Kidney epithelial cell (primary cell): ENCODE measurements at regions not wholly inside any gene's neighbourhood (a gene's known extent, or its start where the extent isn't known, plus 50 kb on each side); places are given as distances from the start of the nearest gene placed in this dataset.

Experiments
- DNase-seq: peaks from one replicate; pipeline ENCODE4 v3.0.0-alpha.2; 2010; ENCODE audit warnings: low read depth
- H3K27me3 ChIP-seq: 2 replicates; pipeline ENCODE4 v1.6.0; 2011; ENCODE audit warnings: low read length; ENCODE audit not compliant: control insufficient read depth, insufficient read depth
- H3K36me3 ChIP-seq: 2 replicates; pipeline ENCODE4 v1.5.1; 2011; ENCODE audit warnings: low read length; ENCODE audit not compliant: control insufficient read depth, insufficient read depth
- H3K4me3 ChIP-seq: 2 replicates; pipeline ENCODE4 v1.5.1; 2011; ENCODE audit warnings: low read depth, mild to moderate bottlenecking, control low read depth, low read length
- TF ChIP-seq, protein P1 (sequence below): IDR thresholded peaks from 2 replicates; pipeline ENCODE4 v1.5.1; 2011; ENCODE audit warnings: mild to moderate bottlenecking, moderate library complexity, low read length, control low read depth, inconsistent platforms; ENCODE audit not compliant: insufficient read depth, poor library complexity, severe bottlenecking

DNA sequence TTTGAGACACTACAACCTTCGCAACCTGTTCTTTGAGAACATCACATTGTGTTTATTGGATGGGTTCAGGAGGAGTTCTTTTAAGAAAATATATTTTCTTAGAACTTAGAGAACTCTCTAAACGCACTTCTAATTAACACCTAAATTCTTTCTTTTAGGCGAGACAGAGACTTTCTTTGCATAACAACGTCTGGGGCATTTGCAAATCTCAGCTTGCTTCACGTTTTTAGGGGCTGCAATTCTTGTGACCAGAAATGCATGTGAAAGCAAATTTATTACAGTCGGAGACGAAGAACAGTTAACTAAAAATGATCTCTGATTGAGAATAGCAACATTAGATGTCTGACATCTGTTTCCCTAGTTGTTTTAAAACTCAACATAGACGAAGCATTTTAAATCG, 568.3 kb upstream of the ZNF717 start:
- Histone ChIP-seq H3K4me3 (no peak overlapping the region), H3K36me3 (no peaks in the 10 kb centered on the region), H3K27me3 (no peaks in the 10 kb centered on the region)
- TF ChIP-seq, protein P1, sequence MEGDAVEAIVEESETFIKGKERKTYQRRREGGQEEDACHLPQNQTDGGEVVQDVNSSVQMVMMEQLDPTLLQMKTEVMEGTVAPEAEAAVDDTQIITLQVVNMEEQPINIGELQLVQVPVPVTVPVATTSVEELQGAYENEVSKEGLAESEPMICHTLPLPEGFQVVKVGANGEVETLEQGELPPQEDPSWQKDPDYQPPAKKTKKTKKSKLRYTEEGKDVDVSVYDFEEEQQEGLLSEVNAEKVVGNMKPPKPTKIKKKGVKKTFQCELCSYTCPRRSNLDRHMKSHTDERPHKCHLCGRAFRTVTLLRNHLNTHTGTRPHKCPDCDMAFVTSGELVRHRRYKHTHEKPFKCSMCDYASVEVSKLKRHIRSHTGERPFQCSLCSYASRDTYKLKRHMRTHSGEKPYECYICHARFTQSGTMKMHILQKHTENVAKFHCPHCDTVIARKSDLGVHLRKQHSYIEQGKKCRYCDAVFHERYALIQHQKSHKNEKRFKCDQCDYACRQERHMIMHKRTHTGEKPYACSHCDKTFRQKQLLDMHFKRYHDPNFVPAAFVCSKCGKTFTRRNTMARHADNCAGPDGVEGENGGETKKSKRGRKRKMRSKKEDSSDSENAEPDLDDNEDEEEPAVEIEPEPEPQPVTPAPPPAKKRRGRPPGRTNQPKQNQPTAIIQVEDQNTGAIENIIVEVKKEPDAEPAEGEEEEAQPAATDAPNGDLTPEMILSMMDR: no peak
- DNase-seq: no peak

DNA sequence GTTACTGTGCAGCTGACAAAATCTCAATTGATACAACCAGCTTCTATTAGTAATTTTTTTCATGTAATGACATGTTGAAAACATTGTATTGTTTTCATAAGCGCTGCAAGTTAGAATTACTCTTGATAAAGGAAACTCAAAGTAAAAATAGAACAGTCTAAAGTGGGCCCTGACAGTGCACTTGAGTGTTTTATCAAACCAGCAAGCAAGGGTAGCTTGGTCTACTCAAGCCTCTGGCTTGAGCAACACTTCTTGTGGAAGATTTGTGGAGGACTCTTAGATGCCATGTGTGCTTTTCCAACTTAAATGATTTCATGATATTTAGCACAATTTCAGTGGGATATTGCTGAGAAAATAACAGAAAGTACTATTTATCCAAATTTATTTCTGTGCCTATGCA, 575.7 kb upstream of the ZNF717 start:
- TF ChIP-seq, protein P1: no peak

DNA sequence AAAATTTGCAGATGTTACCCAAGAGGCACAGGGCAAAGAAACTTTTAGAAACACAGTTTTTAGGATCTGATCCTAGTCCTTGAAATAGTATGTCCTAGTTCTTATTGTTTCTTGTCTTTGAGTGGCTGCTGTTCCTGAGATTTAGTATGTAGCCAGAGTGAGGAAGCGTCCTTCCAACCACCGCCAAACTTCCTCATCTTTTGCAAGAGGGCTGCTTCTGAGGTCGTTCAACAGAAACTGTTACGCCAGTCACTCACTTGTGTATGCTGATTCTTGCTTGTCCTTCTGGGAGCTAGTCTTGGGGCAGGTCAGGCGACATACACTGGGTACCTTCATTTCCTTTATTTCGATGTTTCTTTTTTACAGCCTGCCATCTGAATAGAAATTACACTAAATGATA, 577.3 kb upstream of the ZNF717 start:
- Histone ChIP-seq H3K27me3 (no peaks in the 10 kb centered on the region), H3K4me3 (no peak overlapping the region), H3K36me3 (no peaks in the 10 kb centered on the region)
- DNase-seq: no peak
- TF ChIP-seq, protein P1: no peak

More for the DNA sequence above, 575.7 kb upstream of the ZNF717 start:
- Histone ChIP-seq H3K36me3 (no peaks in the 10 kb centered on the region), H3K4me3 (no peak overlapping the region), H3K27me3 (no peaks in the 10 kb centered on the region)
- DNase-seq: no peak

DNA sequence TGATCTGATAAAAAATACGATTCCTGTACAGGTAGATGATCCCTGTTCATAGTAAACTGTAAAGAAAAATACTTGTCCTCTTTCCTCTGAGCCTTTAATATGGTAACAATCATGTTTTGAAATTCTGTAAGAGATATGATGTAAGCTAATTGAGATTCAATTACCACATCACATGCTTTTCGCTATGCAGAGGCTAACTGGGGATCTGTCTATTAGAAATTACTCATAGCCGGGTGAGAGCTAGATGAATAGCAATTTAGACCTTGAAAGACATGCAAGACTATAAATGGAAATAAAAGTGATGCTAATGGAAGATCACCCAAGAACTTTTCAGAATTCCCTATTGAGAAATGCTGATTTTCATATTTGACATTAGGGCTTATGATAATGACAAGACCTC, 579.9 kb upstream of the ZNF717 start:
- H3K27me3 ChIP-seq: no peaks in the 10 kb centered on the region
- TF ChIP-seq, protein P1: no peak
- no peak overlapping the region for H3K4me3 ChIP-seq
- no peaks in the 10 kb centered on the region for H3K36me3 ChIP-seq
- DNase-seq: no peak

DNA sequence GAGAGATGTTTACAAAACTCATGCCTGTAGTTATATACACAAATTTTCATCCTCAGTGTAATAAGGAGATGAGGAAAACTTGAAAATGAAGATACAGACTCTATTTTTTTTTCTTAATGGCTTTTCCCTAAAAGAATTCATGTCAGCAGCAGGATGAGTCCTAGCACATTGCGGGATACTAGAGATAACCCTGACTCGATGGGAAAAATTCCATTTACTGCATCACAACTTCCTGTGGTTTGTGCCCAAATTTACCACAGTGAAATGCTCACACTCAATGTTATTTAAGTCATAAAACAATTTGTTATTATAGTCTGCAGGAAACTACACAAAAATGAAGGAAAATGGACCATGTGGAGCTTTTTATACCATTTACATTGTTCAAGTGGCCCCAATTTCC, 581.9 kb upstream of the ZNF717 start:
- DNase-seq: no peak
- TF ChIP-seq, protein P1: no peak
- no peaks in the 10 kb centered on the region for H3K27me3 ChIP-seq
- H3K4me3 ChIP-seq: no peak overlapping the region
- H3K36me3 ChIP-seq: no peaks in the 10 kb centered on the region

DNA sequence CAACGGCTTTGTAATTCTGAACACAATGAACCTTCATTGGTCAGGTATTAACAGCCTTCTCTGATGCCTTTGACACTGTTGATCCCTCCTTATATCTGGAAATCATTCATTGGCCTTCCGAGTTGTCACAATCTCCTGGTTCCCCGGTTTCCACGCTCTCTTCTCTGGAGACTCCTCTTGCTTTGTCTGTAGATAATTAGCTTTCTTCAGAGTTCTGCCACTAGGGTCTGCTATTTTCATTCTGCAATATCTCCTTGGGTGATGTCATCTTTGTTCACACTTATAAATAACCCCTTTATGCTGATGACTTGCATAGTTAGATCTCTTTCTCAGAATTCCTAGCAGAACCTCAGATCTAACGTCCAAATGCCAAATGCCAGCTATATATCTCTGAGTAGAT, 583.8 kb upstream of the ZNF717 start:
- H3K4me3 ChIP-seq: no peak overlapping the region
- DNase-seq: no peak
- H3K27me3 ChIP-seq: no peaks in the 10 kb centered on the region
- TF ChIP-seq, protein P1: peak; percentile 29
- H3K36me3 ChIP-seq: no peaks in the 10 kb centered on the region
